GM19324 (cell line): ENCODE measurements at regions not wholly inside any gene's neighbourhood (a gene's known extent, or its start where the extent isn't known, plus 50 kb on each side); places are given as distances from the start of the nearest gene placed in this dataset.

ENCODE experiments used
- ATAC-seq: cut with Tn5 transposase; IDR thresholded peaks from one replicate; pipeline ENCODE4 v1.9.1; 2021; ENCODE audit warnings: mild to moderate bottlenecking, moderate library complexity; ENCODE audit not compliant: unreplicated experiment, low FRiP score

DNA sequence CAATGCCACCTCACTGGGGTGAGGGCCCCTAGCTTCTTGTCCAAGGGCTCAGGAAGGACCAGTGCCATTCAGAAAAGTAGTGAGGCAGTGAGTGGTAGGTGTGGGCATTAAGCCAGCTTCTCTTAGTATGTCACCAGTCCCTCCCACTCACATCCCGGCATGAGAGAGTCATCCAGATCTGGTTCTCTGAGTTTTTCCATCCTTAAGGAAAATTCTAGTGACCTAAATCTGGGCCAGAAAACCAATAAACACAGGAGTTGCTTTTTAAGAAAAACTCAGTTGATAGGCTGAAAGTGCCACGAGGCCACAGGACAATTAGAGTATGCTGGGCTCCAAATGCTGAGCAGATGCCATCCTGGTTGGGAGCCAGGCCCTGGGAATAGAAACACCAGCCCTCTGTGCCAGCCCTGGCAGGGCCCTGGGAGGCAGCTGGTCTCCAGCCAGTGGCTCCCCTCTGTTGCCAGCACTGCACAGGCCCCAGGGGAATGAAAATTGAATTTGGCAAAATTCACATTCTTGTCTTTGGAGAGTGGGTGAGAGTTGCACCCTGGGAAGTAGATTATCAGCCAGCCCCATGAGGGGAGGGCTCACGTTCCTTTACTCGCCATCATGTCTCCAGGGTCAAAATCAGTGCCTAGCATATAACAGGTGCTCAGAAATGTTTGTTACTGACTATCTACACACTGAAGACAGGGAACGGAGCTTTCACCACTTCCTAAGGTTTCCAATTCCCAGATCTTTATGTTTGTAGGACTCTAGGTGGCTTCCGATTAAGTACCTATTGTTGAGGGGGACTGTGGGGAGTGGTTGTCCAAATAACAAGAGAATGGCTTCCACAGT lies 52.8 kb downstream of the FAM43A start:
- ATAC-seq = no peak

DNA sequence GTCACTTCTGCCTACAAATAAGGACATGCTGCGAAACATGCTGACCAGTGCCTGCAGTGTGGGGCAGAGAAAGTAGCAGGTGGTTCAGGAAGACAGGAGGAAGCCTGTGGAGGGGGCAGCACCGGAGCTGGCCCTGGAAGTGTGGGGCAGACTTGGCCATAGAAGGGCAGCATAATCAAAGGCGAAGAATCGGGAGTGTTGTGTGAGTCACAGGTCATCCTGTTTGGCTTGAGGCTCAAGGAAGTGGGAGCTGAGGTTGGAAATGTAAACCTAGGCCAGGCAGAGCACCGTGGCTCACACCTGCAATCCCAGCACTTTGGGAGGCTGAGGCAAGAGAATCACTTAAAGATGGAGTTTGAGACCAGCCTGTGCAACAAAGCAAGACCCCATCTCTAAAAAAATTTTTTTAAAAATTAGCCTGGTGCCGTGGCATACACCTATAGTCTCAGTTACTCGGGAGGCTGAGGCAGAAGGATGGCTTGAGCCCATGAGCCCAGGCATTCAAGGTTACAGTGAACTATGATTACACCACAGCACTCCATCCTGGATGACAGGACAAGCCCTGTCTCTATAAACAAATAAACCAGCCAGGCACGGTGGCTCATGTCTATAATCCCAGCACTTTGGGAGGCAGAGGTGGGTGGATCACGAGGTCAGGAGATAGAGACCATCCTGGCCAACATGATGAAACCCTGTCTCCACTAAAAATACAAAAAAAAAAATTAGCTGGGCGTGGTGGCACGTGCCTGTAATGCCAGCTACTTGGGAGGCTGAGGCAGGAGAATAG lies 54.0 kb downstream of the FAM43A start:
- ATAC-seq = no peak

DNA sequence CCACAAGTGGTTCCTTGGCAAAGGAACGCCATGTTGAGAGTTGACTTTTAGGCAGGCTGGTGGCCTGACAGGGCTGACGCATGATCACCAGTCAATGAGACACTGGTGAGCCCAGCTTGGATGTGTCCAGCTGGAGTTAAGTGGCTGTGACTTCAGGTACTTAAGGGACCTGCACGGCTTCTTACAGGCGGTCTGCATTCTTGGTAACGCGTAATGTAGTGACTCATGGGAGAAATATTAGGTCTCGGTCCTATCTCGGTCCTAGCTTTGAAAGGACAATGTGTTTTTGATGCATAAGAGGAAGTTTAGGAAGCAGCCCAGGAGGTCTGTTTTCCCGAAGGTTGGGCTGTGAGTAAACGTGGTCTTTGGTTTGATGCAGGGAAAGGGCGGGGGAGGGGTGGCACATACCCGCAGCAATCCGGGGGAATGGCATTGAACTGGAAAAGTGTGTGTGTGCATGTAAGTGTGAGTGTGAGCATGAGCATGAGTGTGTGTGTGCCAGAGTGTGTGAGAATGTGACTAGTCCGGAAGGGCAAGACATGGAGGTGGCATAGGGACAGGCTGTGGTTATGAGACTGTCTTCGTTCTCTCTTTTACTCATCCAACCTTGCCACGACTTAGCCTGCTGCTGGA lies 55.3 kb downstream of the FAM43A start:
- no peak for ATAC-seq

DNA sequence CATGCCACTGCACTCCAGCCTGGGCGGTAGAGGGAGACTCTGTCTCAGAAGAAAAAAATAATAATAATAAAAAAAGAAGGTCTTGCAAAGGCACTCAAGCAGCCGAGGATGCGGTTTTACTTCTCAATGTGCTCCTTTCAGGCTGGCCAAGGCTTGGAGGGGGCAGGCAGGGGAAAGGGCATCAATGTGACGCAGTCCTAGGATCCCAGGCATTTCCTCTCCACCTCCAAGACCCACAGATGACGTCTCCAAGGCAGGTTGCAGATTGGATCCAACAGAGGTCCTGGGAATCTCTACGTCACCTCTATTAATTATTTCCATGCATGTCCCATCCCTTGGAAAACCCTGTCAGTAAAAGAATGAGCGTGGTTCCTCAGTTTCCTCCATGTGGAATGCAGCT lies 56.2 kb downstream of the FAM43A start:
- ATAC-seq = no peak

DNA sequence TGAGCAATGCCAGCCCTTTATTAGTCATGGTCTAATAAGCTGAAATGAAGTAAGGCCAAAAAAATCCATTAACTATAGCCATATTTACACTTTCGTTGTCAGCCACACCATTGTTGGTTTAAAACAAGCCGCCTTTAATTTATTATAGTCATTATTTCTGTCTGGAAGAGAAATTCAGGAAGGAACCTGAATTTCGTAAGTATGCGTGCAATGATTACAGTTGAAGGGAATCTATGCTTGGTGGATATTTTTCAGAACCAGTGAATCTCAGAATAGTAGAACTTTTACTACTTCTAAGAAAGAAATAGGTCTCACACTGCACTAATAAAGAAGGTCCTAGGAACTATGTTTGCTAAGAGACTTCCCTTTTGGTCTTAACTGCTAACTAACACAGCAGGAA lies 59.1 kb downstream of the FAM43A start:
- no peak for ATAC-seq

DNA sequence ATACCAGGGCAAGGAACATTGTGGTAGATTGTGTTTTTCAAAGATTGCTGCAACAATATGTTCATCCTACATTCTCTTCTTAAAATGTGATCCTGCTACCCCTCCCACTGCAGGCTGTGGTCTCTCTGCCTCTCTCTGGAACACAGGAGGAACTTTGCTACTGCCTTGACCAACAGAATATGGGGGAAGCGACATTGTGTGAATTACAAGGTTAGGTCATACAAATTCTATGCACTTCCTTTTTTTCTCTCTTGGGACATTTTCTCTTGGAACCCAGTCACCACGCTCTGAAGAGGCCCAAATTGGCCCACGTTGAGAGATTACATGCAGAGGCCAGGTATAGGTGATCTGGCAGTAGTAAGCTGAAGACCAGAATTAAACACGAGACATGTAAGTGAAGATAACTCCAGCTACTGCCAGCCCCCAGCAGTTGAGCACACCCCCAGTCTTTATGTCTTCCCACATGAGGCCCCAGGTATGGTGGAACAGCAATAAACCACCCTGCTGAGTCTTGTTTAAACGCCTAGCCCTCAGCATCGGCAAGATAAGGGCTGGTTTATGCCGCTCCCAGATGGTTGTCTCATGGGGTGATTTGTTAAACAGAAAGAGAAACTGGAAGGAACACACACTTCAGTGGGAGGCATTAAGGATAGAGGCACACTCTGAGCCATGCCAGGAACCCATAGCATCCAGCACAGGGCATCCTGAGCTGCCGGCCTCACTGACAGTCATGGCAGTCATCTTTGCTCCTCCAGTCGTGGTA lies 59.9 kb downstream of the FAM43A start:
- ATAC-seq = no peak

DNA sequence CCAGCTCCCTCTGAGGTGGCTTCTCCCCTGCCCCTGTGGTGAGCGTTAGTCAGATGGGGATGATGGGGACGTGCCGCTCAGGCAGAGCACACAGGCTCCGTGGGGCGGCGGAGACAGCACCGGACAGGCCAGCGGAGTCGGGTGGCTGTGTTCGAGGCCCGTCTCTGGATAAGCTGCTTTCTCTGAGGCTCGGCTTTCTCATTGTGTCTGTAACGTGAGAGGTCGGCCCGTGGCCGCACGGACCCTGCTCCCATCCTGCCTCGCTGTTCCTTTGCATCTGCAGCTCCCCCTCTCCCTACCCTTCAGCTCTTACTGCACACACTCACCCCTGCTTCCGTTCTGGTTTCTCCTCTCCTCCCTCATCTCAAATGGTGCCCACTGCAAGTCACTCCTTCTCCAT lies 62.5 kb downstream of the FAM43A start:
- no peak for ATAC-seq

DNA sequence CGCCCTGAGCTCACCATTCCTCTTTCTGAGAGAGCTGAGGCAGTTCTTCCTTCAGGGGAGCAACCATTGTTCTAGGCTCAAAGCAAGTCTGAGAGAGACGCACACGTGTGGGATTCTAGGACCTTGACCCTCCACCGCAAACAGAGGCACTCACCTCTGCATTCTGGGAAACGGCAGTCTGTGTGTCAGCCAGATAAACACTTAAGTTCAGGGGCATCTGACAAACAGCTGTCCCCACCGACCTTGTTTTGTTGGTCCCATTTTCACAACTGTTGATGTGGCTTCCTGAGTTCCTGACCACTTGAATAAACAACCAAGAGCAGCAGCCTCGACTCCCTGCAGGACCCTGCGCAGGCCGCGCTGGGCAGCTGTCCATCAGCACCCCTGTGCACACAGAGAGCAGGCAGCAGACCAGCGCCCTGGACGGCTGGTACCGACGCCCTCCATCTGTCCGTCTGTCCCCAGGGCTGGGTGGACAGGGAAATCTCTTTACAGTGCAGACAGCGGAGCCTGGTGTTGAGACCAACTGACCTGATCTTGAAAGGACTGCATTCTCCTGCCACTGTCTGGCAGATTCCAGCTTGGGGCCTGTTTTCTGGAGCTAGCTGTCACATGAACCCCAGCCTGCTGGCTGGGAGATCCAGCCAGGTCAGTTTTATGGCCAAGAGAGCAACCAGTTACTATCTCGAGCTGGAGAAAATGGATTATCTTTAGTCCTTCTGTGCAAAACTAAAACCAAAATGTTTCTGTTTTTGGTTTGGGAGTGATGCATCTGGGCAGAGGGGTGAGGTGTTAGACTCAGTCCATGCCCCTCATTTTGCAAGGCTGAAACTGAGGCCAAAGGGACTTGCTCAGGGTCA lies 64.2 kb downstream of the FAM43A start:
- ATAC-seq = no peak

DNA sequence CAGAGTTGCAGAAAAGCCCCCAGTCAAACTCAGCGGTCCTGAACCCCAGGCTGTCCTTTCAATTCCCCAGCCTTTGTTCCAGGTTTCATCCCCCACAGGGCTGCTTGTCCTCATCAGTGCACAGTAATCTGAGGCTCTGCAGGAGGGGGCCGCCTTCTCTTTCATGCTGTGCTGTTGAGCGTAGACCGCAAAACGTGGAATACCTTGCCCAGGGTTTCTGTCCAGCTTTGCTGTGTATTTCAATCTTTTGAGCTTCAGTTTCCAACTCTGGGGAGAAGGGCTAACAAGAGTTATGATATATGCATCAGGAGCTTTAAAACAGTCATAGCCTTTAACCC lies 64.8 kb downstream of the FAM43A start:
- ATAC-seq = no peak

DNA sequence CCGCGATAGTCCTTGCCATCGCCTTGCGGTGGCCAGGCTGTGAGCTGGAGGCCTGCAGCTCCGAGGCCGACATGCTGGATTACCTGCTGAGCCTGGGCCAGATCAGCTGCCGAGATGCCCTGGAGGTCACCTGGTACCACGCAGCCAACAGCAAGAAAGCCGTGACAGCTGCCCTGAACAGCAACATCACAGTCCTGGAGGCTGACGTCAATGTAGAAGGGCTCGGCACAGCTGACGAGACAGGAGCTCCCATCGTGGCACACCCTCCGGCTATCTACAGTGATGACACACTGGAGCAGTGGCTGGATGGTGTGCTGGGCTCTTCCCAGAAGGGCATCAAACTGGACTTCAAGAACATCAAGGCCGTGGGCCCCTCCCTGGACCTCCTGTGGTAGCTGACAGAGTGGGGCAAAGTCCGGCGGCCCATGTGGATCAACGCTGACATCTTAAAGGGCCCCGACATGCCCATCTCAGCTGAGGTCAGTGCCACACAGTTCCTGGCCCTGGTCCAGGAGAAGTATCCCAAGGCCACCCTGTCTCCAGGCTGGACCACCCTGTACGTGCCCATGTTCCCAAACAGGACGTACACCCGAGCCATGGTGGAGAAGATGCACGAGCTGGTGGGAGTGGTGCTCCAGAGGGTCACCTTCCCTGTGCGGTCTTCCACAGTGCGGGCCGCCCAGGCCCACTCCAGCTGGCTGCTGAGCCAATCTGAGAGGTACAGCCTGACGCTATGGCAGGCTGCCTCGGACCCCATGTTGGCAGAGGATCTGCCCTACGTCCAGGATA lies 70.2 kb downstream of the FAM43A start:
- ATAC-seq = no peak

DNA sequence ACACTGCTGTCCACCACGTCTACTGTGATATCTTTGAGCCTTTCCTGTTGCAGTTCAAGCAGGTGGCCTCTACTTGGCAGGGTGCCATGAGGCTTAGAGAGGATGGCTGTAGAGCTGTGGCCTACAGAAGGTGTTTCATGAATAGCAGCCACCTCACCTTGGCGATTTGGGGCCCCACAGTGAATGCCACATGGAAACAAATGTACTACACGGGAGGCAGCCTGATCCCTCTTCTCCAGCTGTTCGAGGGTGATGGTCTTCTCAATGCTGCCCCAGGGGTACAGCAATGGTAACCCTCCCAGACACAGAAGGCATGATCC lies 70.7 kb downstream of the FAM43A start:
- no peak for ATAC-seq

DNA sequence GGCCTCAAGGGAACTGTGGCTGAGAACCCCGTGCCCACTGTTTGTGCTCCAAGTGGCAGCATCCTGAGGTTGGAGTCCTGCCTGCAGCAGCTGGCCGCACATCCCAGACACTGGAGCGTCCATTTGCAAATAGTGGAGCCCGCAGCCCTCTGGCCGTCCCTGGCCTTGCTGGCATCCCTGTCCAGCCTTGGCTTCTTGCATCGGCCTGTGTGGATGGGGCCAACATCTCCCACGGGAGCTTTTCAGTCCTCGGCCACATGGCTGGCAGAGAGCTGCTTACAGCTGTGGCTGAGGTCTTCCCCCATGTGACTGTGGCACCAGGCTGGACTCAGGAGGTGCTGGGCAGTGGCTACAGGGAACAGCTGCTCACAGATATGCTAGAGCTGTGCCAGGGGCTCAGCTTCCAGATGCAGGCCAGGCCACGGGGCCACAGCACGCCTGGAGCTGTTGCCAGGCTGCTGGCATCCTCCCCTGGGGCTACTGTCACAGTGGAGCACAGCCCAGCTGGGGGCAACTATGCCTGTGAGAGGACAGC lies 71.2 kb downstream of the FAM43A start:
- ATAC-seq = no peak

DNA sequence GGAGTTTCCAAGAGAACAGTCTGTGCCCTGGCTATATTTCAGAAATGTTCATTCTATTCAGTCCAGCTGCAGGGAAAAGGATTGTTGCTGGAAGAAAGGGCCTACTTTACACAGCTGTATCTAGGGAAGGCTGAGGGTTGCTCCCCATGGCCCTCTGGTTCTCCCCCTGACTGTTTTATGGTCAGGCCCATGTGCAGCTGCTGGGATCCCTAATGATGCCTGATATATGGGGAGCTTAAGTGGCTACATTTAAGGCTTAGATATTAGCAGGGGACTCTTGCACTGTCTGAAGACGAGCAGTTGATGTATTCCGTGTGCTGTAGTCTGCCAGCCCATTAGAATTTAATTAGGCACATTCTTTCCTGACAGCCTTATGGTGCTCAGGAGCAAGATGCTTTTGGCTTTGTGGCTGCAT lies 72.0 kb downstream of the FAM43A start:
- no peak for ATAC-seq

DNA sequence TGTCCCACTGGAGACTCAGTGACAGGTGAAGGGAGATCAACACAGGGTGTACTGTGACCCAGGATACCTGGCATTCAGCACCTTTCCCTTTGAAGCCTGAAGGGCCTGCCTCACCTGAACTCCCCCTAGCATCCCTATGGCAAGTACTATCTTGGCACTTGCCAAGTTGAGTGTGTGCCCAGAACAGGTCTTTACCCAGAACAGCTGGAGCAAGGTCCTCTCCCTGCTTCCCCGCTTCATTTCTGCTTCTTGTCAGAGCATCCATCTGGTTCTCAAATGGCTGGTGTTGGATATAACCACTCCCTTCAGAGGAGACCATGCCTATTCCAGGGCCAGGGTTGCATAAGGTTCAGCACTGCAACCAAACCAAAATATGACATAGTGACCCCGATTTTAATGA lies 73.0 kb downstream of the FAM43A start:
- ATAC-seq = no peak

DNA sequence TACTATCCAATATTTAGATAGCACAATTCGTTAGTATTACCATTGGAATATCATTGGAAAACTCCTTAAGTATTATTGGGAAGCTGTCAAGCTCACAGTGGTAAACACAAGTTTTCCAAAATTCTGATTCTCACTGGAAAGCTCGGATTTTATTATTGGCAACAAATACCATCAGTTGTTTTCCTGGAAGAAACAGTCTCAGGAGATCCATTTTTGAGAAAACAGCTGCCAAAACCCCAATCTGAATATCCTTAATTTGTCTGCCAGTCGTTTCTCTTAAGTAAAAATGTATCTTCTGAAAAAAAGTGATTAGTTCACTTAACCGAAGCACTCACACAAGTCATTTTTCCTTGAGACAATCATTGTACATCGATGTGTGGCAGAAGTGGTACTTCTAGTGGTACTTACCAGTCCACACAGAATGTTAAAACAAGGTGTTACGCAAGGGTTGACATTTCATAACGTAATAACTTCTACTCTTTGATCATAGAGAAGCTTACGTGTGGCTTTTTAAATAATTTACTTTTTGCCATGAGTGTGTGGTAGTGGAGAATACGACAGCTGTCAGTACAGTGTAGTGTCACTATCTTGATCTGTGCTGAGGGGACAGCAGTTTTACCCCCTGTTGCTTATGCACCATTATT lies 74.9 kb downstream of the FAM43A start:
- ATAC-seq = no peak

DNA sequence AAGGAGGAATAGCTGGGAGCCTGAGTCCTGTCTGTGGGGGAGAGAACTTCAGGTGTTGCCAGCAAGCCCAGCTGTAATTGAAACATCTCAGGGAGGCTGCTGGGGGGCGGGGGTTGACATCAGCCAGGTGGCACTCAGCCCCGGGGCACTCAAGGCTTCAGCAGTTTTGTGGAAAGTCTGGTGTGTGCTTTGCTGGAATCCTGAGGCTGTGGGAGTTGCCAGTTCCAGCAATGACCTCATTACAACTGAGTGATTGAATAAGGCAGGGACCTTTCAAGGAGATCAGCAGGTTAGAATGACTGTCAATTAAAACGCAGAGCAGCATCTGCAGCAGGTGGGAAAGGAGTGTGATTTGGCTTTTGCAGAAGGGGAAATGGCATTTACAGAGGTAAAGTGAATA lies 75.7 kb downstream of the FAM43A start:
- ATAC-seq = no peak

DNA sequence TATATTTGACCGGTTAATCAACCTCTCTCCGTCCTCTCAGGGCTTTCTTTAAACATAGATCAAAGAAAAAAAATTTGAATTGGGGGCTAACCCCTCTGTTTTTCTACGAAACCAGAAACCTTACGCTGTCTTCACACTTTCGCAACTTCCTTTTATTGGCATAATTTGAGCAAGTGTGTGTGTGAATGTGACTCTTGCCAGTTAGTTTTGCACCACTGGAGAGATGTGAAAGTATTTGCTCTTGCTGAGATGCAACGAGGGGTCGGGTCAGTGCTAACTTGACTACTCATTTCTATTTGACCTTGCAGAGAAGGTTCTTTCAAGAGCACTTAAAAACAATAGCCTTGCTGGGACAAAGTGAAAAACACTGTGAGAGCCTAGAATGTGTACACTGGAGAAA lies 81.2 kb downstream of the FAM43A start:
- ATAC-seq = no peak

DNA sequence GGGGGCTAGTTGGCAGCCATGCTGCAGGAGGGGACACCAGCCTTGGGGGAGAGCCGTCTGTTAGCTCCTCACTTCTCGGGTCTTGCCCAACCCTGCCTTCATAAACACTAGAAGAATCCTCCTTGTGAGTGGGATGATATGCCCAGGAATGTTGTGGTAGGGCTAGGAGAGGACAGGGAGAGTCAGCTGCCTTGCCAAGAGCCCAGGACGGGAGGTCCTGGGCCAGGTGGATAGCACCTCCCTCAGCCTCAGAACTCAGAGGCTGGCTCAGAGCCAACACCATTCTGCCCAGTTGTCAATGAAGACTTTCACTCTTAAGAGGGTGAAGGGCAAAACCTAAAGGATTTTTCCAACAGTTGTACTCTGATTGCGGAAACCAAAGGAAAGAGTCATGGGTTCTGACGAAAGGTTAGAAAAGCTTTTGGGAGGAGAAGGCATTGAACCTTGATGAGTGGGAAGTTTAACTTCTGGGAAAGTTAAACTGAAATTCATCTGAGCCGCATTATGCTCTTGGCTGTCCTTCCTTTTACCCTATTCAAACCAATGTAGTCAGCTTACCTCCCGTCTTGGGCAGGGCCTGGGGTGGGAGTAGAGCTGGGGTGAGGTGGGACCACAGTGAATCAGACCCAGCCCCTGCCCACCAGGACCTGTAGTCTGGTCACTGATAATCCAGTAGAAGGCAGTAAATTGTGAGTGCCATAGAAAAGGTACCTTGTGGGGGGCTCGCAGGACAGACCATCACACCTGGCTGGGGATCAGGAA lies 81.9 kb downstream of the FAM43A start:
- no peak for ATAC-seq
